ENCODE measurements at regions not wholly inside any gene's neighbourhood (a gene's known extent, or its start where the extent isn't known, plus 50 kb on each side); places are given as distances from the start of the nearest gene placed in this dataset.

DNA sequence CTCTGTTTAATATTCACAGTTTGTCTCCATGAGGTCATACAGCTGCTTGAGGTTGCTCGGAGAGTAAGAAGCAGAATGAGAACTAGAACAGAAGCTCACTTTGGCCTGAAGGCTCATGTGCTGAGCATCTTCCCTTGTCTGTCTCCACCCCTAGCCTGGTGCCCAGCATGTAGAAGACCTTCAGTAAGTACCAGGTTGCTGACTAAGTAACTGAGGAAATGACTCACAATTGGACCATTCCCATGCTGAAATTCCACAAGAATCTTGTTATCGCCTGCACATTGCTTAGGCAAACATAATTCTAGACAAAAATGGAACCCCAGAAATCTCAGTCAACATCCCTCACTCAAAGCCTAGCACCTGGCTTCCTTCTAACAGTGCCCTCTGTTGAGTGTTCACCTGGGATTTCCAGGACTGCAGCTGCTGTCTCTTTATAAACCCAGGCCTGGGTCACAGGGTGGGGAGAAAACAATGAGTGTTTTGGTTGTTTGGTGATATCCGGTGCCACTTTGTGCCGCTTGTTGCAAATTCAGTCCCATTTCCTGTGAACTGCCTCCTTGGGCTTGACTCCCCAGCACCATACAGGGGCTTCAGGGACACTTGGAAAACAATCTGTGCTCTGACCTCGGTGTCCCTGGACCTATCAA, 406.8 kb downstream of the ETS1 start:
- peaks cover 11% of the 10 kb centered on the region for H3K9me3 Mint-ChIP-seq (ENCODE audit: low read depth)
- peak overlapping the region; percentile 52 for H3K27ac Mint-ChIP-seq (ENCODE audit: unreplicated experiment)
- TF ChIP-seq, protein P1, sequence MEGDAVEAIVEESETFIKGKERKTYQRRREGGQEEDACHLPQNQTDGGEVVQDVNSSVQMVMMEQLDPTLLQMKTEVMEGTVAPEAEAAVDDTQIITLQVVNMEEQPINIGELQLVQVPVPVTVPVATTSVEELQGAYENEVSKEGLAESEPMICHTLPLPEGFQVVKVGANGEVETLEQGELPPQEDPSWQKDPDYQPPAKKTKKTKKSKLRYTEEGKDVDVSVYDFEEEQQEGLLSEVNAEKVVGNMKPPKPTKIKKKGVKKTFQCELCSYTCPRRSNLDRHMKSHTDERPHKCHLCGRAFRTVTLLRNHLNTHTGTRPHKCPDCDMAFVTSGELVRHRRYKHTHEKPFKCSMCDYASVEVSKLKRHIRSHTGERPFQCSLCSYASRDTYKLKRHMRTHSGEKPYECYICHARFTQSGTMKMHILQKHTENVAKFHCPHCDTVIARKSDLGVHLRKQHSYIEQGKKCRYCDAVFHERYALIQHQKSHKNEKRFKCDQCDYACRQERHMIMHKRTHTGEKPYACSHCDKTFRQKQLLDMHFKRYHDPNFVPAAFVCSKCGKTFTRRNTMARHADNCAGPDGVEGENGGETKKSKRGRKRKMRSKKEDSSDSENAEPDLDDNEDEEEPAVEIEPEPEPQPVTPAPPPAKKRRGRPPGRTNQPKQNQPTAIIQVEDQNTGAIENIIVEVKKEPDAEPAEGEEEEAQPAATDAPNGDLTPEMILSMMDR (IDR thresholded peaks at IDR 0.05), result no peak
- H3K36me3 Mint-ChIP-seq (ENCODE audit: low read depth), result peaks cover 3% of the 10 kb centered on the region
- H3K4me3 Mint-ChIP-seq (ENCODE audit: unreplicated experiment), result no peak overlapping the region
- H3K4me1 Mint-ChIP-seq (ENCODE audit: low read depth), result peaks cover 45% of the 10 kb centered on the region
- no peak for DNase-seq (ENCODE audit: low spot score)
- H3K27me3 Mint-ChIP-seq (ENCODE audit: low read depth), result no peaks in the 10 kb centered on the region

DNA sequence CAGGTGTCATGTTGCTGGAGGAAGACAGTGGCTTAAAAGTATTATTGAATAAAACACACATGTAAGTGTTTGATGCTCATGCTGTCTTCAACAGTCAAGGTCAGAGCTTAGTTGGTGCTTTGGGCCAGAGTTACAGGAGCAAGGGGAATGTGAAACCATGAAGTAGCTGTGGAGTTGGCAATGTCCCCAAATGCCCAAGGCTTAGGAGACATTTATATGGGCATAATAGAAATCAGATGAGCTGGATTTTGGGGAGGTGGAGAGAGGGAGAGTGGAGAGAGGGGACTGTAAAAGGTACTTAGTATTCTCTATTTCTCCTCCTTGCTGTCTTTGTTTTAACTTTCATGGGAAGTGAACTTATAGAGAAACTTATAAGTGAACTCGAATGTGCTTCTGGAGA, 407.8 kb downstream of the ETS1 start:
- TF ChIP-seq, protein P1 (IDR thresholded peaks at IDR 0.05), result no peak
- Mint-ChIP-seq H3K27me3 (ENCODE audit: low read depth) (no peaks in the 10 kb centered on the region), H3K4me1 (ENCODE audit: low read depth) (peaks cover 50% of the 10 kb centered on the region), H3K36me3 (ENCODE audit: low read depth) (no peaks in the 10 kb centered on the region), H3K4me3 (ENCODE audit: unreplicated experiment) (no peak overlapping the region), H3K27ac (ENCODE audit: unreplicated experiment) (no peak overlapping the region), H3K9me3 (ENCODE audit: low read depth) (peaks cover 2% of the 10 kb centered on the region)
- no peak for DNase-seq (ENCODE audit: low spot score)

DNA sequence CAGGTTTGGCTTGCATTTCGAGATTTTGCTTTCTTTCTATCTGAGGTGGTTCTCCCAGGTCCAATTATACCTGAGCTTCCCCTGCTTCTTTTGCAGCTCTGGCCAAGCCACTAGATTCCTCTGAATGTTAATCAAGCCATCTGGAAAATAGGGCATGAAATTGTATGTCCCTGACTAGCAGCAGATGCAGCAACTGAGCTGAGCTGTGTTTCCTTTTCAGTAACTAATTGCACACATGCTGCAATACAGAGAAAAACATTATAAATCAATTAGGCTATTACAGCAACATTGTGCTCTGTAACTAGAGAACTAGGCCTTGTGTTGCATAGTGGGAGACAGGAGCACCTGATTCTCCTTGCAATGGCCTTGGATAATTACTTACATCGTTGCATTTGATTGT, 408.3 kb downstream of the ETS1 start:
- peaks cover 55% of the 10 kb centered on the region for H3K4me1 Mint-ChIP-seq (ENCODE audit: low read depth)
- H3K27me3 Mint-ChIP-seq (ENCODE audit: low read depth), result no peaks in the 10 kb centered on the region
- TF ChIP-seq, protein P1 (IDR thresholded peaks at IDR 0.05), result no peak
- no peak for DNase-seq (ENCODE audit: low spot score)
- H3K27ac Mint-ChIP-seq (ENCODE audit: unreplicated experiment), result no peak overlapping the region
- H3K36me3 Mint-ChIP-seq (ENCODE audit: low read depth), result no peaks in the 10 kb centered on the region
- H3K9me3 Mint-ChIP-seq (ENCODE audit: low read depth), result no peaks in the 10 kb centered on the region
- no peak overlapping the region for H3K4me3 Mint-ChIP-seq (ENCODE audit: unreplicated experiment)

DNA sequence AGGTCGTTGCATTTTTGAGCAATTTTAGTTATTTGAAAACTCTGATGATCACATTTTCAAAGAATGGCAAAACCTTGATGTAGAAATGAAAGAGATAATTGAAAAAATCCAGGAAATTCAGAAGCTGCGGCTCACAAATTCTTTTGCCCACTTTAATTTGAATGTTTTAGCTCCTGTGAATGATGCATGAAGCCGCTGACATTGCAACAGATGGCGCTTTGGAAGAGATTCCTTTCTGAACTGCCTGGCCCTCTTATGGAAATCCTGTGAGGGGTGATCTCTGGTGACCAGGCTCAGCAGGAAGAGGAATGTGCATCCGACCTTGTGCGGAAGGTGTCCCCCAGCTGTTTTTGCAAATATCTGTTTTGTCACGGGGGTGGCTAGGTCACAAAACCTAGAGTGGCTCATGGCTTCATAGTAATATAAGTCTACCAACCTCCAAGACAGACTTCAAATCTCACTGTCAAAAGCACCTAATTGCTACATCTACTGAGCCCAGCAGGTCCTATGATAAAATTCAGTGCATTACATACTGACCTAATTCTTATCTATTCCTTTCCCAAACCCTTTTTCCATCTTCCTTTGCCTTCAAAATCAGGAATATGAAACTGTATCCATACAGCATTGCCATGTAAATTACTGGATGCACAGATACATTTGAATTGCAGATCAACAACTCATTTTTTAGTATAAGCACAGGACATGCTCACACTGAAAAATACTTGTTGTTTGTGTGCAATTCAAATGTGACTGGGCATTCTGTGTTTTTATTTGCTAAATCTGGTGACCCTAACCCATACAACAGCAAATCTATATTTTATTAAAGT, 412.7 kb downstream of the ETS1 start:
- no peak overlapping the region for H3K4me3 Mint-ChIP-seq (ENCODE audit: unreplicated experiment)
- no peaks in the 10 kb centered on the region for H3K36me3 Mint-ChIP-seq (ENCODE audit: low read depth)
- H3K9me3 Mint-ChIP-seq (ENCODE audit: low read depth), result no peaks in the 10 kb centered on the region
- no peak for DNase-seq (ENCODE audit: low spot score)
- peaks cover 43% of the 10 kb centered on the region for H3K4me1 Mint-ChIP-seq (ENCODE audit: low read depth)
- TF ChIP-seq, protein P1 (IDR thresholded peaks at IDR 0.05), result peak; percentile 65
- peak overlapping the region; percentile 97 for H3K27ac Mint-ChIP-seq (ENCODE audit: unreplicated experiment)
- no peaks in the 10 kb centered on the region for H3K27me3 Mint-ChIP-seq (ENCODE audit: low read depth)

DNA sequence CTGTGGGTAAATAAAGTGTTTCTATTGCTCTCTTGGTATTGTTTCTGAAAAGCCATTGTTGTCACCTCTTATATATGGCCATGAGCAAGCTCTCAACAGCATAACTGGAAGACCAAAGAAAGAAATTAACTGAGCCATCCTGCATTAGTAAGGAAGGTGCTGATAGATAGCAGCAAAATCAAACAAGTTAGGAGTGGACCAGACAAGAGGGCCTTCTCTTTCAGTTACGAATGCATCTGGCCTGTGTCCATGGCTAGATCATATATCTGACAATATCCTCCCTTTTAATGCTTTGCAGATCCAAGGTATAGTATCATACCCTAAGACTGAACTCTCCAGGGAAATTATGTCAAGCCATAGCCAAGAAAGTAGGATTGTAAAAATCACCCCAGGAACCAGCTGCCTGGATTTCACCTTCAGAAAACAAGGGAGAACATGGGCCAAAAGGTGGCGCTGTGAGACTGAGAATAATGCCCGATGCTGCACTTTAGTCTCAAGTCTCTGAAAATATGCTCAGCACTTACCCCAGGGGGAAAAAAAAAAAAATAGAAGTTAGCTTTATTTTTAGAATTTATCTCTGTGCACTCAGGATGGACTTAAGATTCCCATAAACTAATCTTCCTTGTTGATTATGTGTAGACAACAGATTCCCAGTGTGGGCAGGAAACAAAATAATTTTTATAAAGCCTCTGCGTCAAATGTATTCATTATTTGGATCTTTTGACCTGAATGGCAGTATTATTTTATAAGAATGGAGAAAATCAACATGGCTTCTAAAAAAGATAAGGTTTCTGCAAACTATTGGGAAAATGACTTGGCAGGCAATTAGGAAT, 415.1 kb downstream of the ETS1 start:
- Mint-ChIP-seq H3K4me1 (ENCODE audit: low read depth) (peaks cover 31% of the 10 kb centered on the region), H3K9me3 (ENCODE audit: low read depth) (no peaks in the 10 kb centered on the region), H3K27me3 (ENCODE audit: low read depth) (no peaks in the 10 kb centered on the region), H3K4me3 (ENCODE audit: unreplicated experiment) (no peak overlapping the region), H3K36me3 (ENCODE audit: low read depth) (no peaks in the 10 kb centered on the region), H3K27ac (ENCODE audit: unreplicated experiment) (peak overlapping the region; percentile 4)
- TF ChIP-seq, protein P1 (IDR thresholded peaks at IDR 0.05), result peak; percentile 95
- DNase-seq (ENCODE audit: low spot score), result no peak
